GM18511 (cell line): ENCODE measurements at regions not wholly inside any gene's neighbourhood (a gene's known extent, or its start where the extent isn't known, plus 50 kb on each side); places are given as distances from the start of the nearest gene placed in this dataset.

Experiments
- ATAC-seq: cut with Tn5 transposase; IDR thresholded peaks from one replicate; pipeline ENCODE4 v1.9.1; 2021; ENCODE audit warnings: mild to moderate bottlenecking, moderate library complexity; ENCODE audit not compliant: unreplicated experiment

DNA sequence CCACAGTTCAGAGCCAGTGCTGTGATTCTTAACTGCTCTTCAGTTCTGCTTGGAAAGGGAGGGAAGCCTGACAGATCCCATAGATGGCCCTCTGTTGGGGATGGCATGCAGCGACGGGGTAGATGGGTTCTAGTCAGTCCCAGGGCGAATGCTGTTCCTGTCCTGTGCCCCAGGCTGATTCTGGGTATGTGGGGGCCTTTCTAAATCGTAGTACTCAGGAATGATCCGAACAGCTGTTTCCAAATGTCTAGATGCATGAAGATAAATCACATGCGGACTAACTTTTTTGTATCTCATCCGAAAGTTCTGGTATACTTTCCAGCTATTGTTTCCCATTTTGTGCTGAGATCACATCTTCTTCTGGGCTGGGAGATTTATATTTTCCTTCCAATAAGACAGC, 186.0 kb upstream of the MKI67 start:
- ATAC-seq = no peak

DNA sequence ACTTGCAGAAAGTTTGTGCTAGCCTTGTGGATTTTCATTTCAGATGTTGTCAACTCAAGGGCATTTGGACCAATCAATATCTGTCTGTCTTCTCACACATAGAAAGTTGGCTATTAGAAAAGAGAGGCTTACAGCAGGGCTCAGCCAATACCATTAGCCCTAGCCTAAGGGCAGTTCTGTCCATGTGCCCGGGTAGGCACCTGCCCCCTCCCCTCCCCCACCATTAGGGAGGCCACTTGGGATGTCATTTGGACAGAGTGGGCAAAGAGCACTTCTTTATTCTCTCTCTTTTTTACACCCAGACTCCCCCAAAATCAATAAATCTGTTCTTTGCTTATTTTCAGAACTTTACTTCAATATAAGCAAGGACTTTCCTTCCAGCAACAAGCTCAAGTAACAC, 188.5 kb upstream of the MKI67 start:
- no peak for ATAC-seq

DNA sequence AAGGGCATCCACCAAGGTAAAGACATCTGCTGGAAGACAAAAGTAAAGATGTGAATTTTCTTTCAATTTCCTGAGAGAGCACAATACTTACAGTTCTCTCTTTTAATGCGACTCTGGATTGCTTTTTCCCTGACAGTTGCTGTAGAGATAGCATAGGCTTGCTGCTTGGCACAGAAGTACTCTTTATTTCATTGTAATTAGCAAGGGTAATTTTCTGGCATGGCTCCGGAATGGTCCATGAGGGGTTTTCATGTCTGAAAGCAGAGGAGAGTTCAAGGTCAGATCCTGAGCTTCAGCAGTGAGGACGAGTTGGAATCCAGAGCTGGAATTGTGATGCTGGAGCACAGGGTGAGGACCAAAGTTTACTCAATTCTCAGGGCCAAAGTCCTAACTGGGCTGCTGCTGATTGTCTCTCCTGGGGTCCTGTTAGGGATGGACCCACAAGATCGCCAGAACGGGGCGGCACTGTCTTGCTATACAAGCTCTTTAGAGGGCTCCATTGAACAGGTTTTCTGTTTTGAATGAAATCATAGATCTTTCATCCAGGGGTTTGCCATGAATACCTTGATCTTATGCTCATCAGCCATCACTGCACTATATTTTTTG, 190.0 kb upstream of the MKI67 start:
- ATAC-seq = no peak

DNA sequence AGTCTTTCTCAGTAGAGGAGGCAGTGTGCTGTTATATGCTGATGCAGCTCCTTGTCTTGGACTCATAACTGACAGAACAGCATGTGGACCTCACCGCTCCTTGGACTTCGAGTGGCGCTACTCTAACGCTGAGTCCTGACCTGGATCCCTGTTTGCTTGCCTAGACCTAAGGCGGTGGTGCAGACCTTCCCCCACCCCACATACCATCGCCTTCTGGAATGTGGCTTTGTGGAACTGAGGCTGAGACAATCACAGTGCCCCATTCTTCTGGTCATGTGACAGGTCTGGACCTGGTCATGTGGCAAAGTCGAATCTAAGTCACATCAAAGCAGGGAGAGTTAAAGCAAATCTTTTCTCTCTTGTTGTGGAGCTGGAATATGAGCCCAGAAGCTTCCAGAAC, 190.7 kb upstream of the MKI67 start:
- no peak for ATAC-seq

DNA sequence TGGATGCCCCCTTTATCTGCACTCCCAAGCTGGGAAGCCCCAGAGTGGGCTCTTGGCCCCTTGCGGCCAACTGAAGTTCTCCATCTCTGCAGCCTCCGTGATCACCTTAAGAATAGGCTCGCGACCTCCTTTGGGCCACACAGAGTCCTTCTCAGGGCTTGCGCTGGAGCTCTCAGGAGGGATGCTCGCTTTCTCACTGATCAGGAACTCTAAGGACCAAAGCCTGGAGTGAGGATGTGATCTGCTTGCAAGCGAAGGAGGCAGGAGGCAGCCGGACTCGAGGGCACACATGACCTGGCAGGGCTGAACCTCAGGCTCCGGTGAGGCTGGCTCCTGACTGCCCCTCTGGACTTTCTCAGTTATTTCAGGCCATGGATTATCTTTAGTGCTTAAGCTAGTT, 192.1 kb upstream of the MKI67 start:
- ATAC-seq = no peak

DNA sequence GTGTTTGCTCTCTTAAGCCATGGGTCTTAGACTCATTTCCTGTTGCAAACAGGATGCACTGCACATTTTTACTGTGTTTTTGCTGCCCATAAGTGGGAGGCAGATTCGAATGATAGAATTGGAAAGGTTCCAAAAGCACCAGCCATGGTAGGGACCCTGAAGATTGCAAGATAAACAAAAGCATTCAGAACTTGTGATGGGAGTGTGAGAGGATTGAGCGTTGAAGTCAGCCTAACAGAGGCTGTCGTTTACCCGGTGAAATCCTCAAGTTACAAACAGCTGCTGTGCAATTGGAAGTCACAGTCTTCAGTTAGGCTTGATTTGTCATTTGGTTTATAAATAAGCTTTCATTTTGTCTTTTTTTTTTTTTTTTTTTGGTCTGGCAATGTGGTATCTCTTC, 192.7 kb upstream of the MKI67 start:
- no peak for ATAC-seq

DNA sequence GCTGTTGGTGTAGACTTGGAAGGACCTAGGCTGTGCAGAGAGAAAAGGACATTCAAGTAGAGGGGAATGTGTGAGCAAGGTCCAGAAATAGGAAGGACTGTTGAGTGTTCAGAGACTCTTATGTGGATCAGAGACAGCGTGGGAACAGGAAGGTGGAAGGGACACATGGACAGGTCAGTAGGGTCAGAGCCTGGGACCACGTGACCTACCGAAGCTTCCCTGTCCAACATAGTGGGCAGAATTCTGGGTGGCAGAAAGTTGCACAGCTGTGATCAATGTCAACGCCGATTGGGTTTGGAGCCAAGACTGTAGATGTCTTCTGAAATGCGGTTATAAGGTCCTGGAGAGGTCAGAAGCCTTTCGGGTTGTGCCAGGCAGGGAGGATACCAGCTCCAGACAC, 195.9 kb upstream of the MKI67 start:
- ATAC-seq = no peak

DNA sequence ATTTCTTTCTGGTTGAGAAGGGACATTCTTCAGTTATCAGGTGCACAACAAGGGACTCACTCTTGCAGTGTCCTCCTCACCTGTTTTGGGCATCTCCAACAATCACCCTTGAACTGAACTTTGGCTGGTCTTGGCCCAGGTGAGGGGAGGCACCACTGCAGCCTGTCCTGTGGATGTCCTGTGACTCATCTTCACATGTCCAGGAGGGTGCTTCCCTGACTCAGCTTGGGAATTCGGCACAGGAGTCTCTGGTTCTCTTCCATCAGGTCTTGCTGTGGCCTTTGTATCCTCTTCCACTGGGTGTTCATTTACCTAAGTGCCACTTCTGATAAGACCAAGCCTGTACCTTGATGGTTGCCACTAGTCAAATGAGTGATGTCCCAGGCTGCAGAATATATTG, 196.7 kb upstream of the MKI67 start:
- ATAC-seq = no peak

DNA sequence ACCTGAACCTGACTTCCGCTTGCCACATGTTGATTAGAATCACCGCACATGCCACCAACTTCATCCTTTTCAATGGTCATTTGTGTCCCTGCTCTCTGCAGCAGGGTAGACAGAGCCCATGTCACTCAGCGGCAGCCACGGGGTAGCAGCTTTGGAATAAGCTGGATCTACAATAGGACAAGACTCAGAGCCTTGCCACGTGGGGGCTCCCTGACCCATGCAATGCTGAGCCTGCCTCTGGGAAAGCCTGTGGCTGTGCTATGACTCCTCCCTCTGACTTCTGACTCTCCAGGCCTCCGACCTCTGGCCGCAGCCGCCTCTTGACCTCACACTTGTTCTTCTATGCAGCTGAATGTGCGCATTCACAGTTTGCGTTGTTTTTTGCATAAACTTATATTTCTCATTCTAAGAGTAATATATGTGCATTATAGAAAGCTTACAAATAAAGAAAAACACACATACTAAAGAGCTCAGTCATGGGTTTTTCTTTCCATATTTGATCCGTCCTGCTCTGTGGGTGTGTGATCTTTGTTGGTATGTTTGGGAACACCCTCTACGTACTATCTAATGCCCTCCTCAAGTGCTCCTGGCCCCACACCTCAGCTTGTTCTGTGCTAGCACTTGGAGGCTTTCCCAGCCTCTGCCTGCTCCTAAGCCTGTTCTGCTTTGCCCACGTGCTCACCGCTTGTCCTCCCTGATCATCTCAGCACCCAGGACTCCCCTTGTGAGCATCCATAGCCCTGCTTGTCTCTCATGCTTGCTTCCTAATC, 198.0 kb upstream of the MKI67 start:
- ATAC-seq = no peak

DNA sequence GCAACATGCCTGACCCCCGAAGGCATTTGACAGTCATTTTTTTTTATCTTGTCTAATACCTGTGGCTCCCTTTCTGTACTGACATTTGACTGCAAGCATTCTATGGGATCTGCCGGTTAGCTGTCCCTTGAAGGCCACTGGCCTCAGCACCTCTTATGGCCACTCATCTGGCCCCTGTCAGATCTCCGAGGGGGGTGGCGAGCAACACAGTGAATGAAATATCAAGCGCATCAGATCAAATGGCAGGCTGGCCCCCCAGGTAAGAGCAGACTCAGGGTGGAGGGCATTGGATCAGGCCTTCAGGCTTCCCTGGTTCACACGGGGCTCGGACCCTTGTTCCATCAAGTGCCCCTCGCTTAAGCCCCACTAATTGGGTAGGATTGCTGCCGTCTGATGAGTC, 199.6 kb upstream of the MKI67 start:
- ATAC-seq = no peak

DNA sequence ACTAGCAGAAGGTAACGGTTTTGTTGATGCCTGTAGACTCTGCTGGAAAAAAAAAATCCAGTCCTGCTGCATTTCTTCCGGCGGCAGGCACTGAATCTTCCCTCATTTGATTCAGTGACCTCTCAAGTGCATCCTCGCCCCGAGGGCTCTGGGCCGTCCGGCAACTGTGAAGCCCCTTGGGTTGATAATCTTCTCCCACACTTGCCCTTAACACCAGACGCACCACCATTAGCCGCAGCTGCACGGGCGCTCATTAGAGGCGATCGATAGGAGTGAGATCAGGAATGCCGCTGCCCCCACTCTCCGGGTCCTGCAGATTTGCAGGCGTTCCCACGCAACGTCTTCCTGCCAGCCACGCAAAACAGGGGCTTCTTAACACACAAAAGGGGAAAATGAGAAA, 200.0 kb upstream of the MKI67 start:
- no peak for ATAC-seq

DNA sequence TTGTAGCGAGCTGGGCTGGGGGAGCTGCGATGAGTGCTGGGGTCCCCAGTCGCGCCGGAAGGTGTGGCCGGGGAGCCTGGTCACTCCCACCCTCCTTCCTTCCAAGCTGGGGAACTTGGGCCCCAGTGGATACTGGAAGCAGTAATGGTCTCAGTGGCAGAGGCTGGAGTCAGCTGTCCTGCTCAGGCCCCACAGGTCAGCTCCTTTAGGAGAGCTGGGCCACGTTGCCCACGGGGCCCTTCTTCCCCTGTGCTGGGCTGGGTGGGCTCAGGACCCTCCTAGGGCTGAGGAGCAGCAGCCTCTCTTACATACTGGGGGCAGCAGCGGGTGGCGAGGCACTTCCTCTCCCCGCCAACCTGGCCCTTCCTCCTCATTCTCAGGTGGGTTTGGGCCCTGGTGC, 200.6 kb upstream of the MKI67 start:
- ATAC-seq = no peak

DNA sequence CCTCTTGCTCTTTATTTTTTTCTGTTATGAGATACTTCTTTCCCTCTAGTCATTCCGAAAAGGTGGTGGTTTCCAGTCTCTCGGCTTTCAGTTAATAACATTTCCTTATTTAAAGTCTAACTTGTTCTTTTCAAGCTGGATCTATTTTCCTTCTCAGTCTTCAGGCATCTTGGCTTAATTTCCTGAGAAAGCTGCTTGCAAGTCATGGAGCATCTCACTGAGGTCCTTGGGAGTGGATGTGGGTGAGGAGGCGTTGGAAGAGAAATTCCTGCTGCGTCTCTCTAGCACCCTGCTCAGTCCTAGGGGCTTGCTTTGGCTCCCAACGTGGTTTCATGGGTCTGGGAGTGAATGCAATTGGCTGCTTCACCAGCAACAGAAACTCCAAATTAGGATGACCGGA, 210.2 kb upstream of the MKI67 start:
- ATAC-seq = no peak

DNA sequence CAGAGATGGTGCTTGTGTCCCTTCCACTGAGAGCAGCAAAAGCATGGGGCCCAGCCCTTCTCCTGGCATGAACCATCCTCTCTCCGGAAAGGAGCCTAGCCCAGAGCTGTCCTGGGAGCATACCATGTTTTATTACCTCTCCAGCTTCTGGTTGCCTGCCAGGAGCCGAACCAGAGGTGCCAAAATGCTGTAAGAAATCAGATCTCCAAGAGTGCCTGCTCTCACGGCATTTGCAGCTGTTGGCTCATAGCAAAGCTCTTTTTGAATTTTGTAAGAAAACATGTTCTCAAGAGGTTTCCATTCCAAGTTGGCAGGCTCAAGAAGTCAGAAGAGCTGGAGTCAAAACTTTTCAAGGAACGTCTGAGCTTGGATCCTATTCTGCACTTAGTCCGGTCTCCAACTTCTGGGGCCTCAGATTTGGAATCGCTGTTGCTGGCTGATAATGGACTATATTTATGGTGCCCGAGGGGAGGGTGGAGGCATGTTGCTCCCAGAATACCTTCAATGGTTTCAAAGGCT, 211.7 kb upstream of the MKI67 start:
- ATAC-seq = no peak

DNA sequence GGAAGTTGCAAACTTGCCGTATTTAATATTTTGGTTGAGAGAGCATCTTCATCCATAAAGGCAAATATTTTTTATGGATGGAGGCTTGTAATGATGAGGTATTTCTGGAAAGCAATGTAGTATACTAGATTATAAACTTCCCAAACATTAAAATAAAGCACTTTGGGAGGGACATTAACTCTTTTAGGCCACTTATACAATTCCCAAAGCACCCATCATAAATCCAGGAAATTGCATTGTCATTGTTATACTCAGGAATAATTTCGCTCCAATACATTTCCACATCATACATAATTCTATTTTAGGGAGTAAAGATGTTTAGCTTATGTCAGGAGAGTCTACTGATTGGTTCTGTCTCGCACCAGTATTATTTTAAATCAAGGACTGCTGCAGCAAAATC, 212.7 kb upstream of the MKI67 start:
- no peak for ATAC-seq

DNA sequence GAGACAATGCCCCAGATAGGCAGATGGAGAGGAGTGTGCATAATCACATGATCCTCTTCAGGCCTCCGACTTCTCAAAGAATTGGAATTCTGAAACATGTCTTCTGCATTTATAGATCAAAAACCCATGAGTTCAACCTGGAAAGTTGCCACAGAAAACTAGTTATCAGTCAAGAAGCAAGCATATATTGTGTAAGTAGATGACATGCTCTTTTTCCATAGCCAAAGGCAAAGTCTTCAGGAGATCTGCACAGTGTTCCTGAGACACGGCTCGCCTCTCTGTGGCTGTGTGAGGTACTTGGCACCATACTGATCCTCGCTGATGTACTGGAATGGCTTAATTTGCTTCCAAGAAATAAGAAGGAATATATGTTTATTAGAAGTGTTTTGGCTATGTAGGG, 213.5 kb upstream of the MKI67 start:
- ATAC-seq = no peak

DNA sequence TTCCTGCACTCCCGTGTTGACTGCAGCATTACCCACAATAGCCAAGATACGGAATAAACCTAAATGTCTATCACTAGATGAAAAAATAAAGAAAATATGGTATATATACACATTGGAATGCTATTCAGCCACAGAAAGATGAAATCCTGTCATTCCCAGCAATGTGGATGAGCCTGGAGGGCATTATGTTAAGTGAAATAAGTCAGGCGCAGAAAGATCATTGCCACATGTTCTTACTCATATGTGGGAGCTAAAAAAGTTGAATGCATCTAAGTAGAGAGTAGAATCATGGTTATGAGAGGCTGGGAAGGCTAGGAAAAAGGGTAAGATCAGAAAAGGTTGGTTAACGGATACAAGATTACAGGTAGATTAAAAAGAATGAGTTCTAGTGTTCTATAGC, 219.1 kb upstream of the MKI67 start:
- no peak for ATAC-seq

DNA sequence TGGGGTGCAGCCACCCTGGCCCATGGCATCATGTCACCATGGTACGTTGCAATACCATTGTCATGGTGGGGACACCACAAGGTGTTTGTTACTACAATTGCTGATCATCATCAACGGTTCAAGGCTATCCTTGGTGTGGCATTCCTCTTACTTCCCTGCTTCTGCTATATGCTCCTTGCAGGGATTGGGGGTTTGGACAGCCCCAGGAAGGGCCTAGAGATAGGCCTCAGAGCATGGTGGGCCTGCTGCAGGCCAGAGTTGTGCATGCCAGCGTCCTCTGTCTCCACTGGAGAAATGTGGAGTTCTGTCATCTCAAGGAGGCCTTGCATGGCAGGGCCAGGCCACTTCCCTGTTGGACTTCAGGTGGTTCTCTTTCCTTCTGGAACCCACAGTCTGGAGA, 234.6 kb upstream of the MKI67 start:
- ATAC-seq = no peak

DNA sequence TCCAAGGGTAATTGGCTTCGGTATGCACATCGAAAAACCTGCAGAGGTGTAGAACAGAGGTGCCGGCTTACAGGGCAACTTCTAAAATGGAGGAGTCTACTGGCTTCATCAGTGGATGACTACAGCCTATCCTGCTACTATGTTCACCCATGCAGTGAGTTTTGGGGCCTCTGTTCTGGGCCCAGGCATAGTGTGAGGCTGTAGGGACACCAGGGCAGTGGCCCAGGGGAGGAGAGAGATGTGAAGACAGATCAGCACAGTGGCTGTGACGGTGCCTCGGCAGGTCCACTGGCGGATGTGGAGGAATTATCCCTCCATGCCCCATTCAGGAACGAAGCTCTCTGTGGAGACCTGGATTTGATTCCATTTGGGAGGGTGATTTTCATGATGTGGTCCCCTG, 235.3 kb upstream of the MKI67 start:
- no peak for ATAC-seq

DNA sequence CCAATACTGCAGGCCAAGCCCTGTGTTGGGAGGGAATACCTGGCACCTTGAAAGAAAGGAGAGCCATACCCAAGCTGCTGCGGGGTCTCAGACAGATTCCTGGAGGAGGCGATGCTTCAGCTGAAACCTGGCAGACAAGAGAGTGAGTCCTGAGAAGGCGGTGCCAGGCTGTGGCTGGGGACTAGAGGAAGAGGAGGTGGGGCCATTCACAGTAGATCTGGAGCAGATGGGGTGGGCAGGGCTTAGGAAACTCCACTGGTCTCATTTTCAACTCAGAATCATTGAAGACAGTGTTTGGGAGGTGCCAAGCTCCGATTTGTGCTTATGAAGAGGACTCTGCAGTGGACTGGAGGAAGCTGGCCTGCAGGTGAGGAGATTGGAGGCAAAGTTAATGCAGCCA, 236.3 kb upstream of the MKI67 start:
- no peak for ATAC-seq

DNA sequence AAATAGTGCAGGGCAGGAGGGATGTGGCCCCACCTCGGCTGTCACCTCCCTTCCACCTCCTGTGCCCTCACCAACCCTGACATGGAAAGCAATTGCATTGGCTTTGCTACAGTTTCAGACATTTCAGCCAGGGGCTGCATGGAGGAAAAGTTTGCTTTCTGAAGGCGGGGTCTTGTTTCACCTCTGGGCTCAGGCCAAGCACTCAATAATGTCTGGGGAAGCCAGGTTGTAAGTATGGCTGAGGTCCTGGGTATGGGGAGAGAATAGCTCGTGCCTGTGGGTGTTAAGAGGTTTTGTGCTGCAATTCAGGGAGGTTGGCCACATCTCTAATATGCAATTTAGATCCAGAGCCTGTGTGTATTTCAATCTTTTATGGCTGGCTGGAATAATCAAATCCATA, 238.4 kb upstream of the MKI67 start:
- no peak for ATAC-seq

DNA sequence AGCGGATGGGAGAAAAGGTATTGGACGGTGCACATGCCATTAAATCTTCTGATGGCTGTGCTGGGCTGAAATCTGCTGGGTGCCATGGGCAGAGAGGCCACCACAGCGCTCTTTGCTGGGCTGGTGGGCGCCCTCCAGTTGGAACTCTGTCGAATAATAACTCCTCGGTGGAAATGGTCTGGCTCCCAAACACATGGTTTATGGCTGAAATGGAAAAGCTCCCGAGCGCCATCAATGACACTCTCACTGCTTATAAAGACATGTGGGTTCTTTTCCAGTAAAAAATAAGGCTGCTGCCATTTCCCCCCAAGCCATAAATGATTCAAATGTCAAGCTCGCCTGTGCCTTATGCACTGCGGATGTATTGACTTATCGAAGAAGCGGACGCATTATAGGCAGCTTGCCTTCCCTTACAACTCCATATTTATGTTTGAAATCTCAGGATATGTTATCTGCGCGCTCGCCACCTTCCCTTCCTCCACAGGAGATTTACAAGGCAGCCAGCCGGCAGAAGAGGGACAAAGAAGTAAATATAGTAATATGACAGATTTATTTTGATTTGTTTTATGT, 239.0 kb upstream of the MKI67 start:
- ATAC-seq = no peak
